Adrenal gland (tissue), 9 donors: ENCODE measurements at regions not wholly inside any gene's neighbourhood (a gene's known extent, or its start where the extent isn't known, plus 50 kb on each side); places are given as distances from the start of the nearest gene placed in this dataset.

Experiments
- DNase-seq, 7 donors: peaks; one replicate each; pipeline ENCODE4 v3.0.0-alpha.2; 2019 to 2020
- H3K27ac ChIP-seq, 5 donors: fragments of 200-600 bp; sonication (generic) in 4 of 5; 1 replicate in 3 of 5; 2 replicates in 2 of 5; pipeline versions ENCODE4 v1.5.1 to v1.8.0; 2016 to 2020; ENCODE audit warnings: mild to moderate bottlenecking in 1 of 5
- H3K27me3 ChIP-seq: fragments of 200-600 bp; 2 replicates; pipeline ENCODE4 v1.8.0; 2021
- H3K36me3 ChIP-seq, 2 donors: fragments of 200-600 bp; replicated peaks in 1 of 2; 1 replicate in 1 of 2; 2 replicates in 1 of 2; pipeline versions ENCODE4 v1.5.1 to v1.8.0; 2018 to 2022
- H3K4me1 ChIP-seq, 2 donors: fragments of 200-600 bp; replicated peaks in 1 of 2; 1 replicate in 1 of 2; 2 replicates in 1 of 2; pipeline versions ENCODE4 v1.5.1 to v1.8.0; 2018 to 2021
- H3K4me3 ChIP-seq, 4 donors: fragments of 200-600 bp; sonication (generic) in 3 of 4; one replicate each; pipeline ENCODE4 v1.5.1; 2016 to 2018
- H3K9me3 ChIP-seq, 3 donors: fragments of 200-600 bp; sonication (generic) in 1 of 3; replicated peaks in 1 of 3; 1 replicate in 2 of 3; 2 replicates in 1 of 3; pipeline versions ENCODE4 v1.5.1 to v1.8.0; 2016 to 2021
- POLR2A ChIP-seq, 2 donors: fragments of 450-650 bp; IDR thresholded peaks; one replicate each; pipeline ENCODE4 v1.6.1; 2017; ENCODE audit warnings: antibody characterized with exemption in 2 of 2, mild to moderate bottlenecking in 2 of 2, moderate library complexity in 1 of 2
- WGBS, 4 donors: extraction: QIAGEN DNeasy Blood & Tissue Kit in 2 of 4; methylation state at CpG; one replicate each; pipeline versions ENCODE4 v1.1.5 to v1.1.7; 2013 to 2017; 5-methylcytosine and 5-hydroxymethylcytosine counted together
- intact Hi-C, 2 donors: fragments of 100-400 bp; cut with DNase I; formaldehyde crosslinking; loops; one replicate each; pipeline versions ENCODE4 v1.14.1 to v1.15.0; 2022 to 2023
- TF ChIP-seq, protein P1 (sequence below), 6 experiments: fragments of 450-650 bp in 4 of 6; fragments of 200-600 bp in 2 of 6; sonication (generic) in 1 of 6; IDR thresholded peaks; 1 replicate in 5 of 6; 2 replicates in 1 of 6; pipeline versions ENCODE4 v1.5.1 to v1.8.0; 2016 to 2021; ENCODE audit warnings: antibody characterized with exemption in 6 of 6, mild to moderate bottlenecking in 2 of 6, moderate library complexity in 1 of 6
- donor health status: healthy with polysubstance abuse.
- donor health status: Bipolar disorder and iron deficiency.
- donor health status: DM: yes; HTN: yes; CAD: no.
- donor health status: DM: no; HTN: no; CAD: no.
- donor health status: DM: no; HTN: no; CAD: no.

DNA sequence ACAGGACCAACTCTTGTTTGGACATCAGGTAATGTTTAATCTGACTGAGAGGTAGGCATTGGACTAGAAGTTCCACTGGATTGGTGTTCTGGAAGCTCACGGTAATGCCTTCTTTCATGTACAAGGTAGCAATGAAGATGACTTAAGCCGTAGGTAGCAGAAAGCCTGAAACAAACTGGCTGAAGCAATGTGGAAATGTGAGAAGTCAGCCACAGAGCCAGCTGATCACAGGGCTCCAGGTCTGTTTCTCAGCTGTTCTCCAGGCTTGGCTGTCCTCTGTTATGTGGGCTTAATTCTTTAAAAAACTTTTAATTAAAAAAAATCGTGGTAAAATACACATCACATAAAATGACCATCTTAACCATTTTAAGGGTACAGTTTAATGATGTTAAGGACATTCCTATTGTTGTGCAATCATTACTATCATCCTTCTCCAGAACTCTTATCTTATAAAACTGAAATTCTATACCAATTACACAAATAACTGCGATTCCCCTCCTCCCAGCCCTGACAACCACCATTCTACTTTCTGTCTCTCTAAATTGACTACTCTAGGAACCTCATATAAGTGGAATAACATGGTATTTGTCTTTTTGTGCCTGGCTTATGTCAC lies 101.4 kb upstream of the ZNF32 start:
- WGBS, 4 donors: 81 to 86% (median 84%) methylated on average over 4 of the region's 4 CpGs
- no peak overlapping the region for H3K4me3 ChIP-seq
- intact Hi-C loops: no loop called here
- TF ChIP-seq POLR2A (IDR thresholded peaks at IDR 0.05): no peak
- TF ChIP-seq, protein P1, sequence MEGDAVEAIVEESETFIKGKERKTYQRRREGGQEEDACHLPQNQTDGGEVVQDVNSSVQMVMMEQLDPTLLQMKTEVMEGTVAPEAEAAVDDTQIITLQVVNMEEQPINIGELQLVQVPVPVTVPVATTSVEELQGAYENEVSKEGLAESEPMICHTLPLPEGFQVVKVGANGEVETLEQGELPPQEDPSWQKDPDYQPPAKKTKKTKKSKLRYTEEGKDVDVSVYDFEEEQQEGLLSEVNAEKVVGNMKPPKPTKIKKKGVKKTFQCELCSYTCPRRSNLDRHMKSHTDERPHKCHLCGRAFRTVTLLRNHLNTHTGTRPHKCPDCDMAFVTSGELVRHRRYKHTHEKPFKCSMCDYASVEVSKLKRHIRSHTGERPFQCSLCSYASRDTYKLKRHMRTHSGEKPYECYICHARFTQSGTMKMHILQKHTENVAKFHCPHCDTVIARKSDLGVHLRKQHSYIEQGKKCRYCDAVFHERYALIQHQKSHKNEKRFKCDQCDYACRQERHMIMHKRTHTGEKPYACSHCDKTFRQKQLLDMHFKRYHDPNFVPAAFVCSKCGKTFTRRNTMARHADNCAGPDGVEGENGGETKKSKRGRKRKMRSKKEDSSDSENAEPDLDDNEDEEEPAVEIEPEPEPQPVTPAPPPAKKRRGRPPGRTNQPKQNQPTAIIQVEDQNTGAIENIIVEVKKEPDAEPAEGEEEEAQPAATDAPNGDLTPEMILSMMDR (IDR thresholded peaks at IDR 0.05): no peak
- no peaks in the 10 kb centered on the region for H3K9me3 ChIP-seq
- H3K36me3 ChIP-seq: no peaks in the 10 kb centered on the region
- H3K4me1 ChIP-seq: no peaks in the 10 kb centered on the region
- H3K27ac ChIP-seq: no peak overlapping the region
- no peaks in the 10 kb centered on the region for H3K27me3 ChIP-seq
- DNase-seq: no peak

DNA sequence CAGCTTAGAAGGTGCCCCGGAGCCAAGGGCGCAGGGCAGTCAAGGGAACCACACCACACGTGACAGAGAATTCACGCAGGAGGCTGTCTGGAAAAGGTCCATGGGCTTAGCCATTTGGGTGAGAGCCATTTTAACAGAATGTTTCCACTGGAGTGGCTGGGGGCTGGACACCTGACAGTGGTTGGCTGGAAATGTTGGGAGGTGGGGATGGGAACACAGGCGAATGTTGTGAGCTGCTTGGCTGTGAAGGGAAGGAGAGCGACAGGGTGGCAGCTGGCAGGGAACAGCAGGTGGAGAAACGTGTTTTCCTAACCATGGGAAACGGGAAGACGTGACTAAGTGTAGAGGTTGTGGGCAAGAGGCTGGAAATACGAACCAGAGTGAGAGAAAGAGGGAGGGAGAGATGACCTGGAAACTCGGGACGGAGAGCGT lies 100.5 kb upstream of the ZNF32 start:
- no peaks in the 10 kb centered on the region for H3K4me1 ChIP-seq
- no peaks in the 10 kb centered on the region for H3K9me3 ChIP-seq
- WGBS, 4 donors: 80 to 91% (median 84%) methylated on average over 13 of the region's 13 CpGs
- H3K27ac ChIP-seq: no peak overlapping the region
- intact Hi-C loops: no loop called here
- TF ChIP-seq, protein P1 (IDR thresholded peaks at IDR 0.05): no peak
- TF ChIP-seq POLR2A (IDR thresholded peaks at IDR 0.05): no peak
- H3K27me3 ChIP-seq: no peaks in the 10 kb centered on the region
- no peak overlapping the region for H3K4me3 ChIP-seq
- no peaks in the 10 kb centered on the region for H3K36me3 ChIP-seq
- no peak for DNase-seq

DNA sequence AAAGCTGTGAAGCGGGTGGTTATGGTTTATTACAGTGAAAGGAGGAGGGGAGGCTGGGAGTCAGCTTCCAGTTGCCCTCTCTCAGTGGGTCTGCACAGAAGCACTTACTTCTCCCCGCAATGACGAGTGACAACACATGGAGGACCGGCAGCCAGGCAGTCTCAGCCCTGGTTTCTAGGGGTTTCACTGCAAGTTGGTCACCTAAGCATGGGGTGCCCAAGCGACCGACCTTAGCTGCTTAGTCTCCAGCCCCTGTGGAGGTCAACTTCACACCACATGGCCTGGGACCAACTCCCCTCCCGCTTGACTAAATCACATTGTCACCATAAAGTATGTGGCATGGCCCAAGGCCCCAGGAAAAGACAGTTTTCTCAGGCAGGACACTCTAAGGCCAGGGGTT lies 99.9 kb upstream of the ZNF32 start:
- TF ChIP-seq POLR2A (IDR thresholded peaks at IDR 0.05): no peak
- TF ChIP-seq, protein P1 (IDR thresholded peaks at IDR 0.05): no peak
- Histone ChIP-seq H3K27me3 (no peaks in the 10 kb centered on the region), H3K9me3 (no peaks in the 10 kb centered on the region), H3K4me3 (no peak overlapping the region), H3K36me3 (no peaks in the 10 kb centered on the region), H3K27ac (no peak overlapping the region), H3K4me1 (no peaks in the 10 kb centered on the region)
- no peak for DNase-seq
- intact Hi-C loops: no loop called here
- 86 to 96% (median 91%) methylated on average over 4 to 7 of the region's 7 CpGs for WGBS, 4 donors

DNA sequence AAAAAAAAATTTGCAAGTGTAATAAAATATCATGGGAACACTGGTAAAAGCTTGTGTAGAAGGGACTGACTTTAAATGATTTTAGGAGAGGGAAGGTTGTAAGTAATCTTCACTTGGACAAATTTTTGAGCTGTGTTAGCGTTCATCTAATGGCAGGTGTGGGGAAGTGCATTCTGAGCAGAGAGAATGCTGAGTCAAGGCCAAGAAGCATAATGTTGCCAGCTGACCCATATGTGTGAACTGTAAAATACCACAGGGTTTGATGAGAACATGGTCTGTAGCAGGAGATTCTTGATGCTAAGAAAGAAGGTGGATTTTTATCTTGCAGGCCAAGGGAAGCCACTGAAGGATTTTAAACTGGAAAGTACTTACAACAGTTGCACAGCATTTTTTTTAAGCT lies 98.2 kb upstream of the ZNF32 start:
- TF ChIP-seq, protein P1 (IDR thresholded peaks at IDR 0.05): no peak
- no peak for TF ChIP-seq POLR2A (IDR thresholded peaks at IDR 0.05)
- whole genome bisulfite sequencing, 4 donors: 63 to 81% (median 71%) methylated on average over 1 of the region's 1 CpG
- Histone ChIP-seq H3K9me3 (no peaks in the 10 kb centered on the region), H3K4me1 (no peaks in the 10 kb centered on the region), H3K4me3 (no peak overlapping the region), H3K27ac (no peak overlapping the region), H3K36me3 (no peaks in the 10 kb centered on the region), H3K27me3 (no peaks in the 10 kb centered on the region)
- DNase-seq: no peak
- intact Hi-C loops: no loop called here
